Transverse colon (tissue), 4 donors: ENCODE measurements at regions not wholly inside any gene's neighbourhood (a gene's known extent, or its start where the extent isn't known, plus 50 kb on each side); places are given as distances from the start of the nearest gene placed in this dataset.

Experiments used
- CTCF ChIP-seq, 5 experiments: fragments of 200-600 bp in 3 of 5; fragments of 450-650 bp in 2 of 5; sonication (generic) in 3 of 5; IDR thresholded peaks; 1 replicate in 2 of 5; 2 replicates in 3 of 5; pipeline ENCODE4 v1.5.1; 2016 to 2017; ENCODE audit warnings: antibody characterized with exemption in 5 of 5, inconsistent platforms in 3 of 5, mild to moderate bottlenecking in 2 of 5, moderate library complexity in 1 of 5
- EP300 ChIP-seq: sonication (generic); formaldehyde crosslinking; IDR thresholded peaks from one replicate; pipeline ENCODE4 v1.6.1; 2017; ENCODE audit warnings: antibody characterized with exemption, low read depth
- POLR2A ChIP-seq: fragments of 450-650 bp; IDR thresholded peaks from one replicate; pipeline ENCODE4 v1.6.1; 2016; ENCODE audit warnings: antibody characterized with exemption, mild to moderate bottlenecking, moderate library complexity
- POLR2AphosphoS5 ChIP-seq, 3 donors: sonication (generic); formaldehyde crosslinking; IDR thresholded peaks; one replicate each; pipeline ENCODE4 v1.6.1; 2016; ENCODE audit warnings: antibody characterized with exemption in 3 of 3

- no peak for TF ChIP-seq CTCF (IDR thresholded peaks at IDR 0.05)
- no peak for TF ChIP-seq EP300
- TF ChIP-seq POLR2AphosphoS5 (IDR thresholded peaks at IDR 0.05) = no peak
- no peak for TF ChIP-seq POLR2A
Observed at GRCh38 chr12:24270965-24271364, 321.5 kb upstream of the SOX5 start.
